GM12875 (cell line): ENCODE measurements at regions not wholly inside any gene's neighbourhood (a gene's known extent, or its start where the extent isn't known, plus 50 kb on each side); places are given as distances from the start of the nearest gene placed in this dataset.

Experiments used
- H3K4me3 ChIP-seq: one replicate; pipeline ENCODE4 v1.5.1; 2011; ENCODE audit warnings: low read depth, low read length, control low read depth
- TF ChIP-seq, protein P1 (sequence below): IDR thresholded peaks from 2 replicates; pipeline ENCODE4 v1.5.1; 2011; ENCODE audit warnings: low read depth, mild to moderate bottlenecking, control low read depth, inconsistent platforms, low read length, moderate library complexity, borderline replicate concordance; ENCODE audit not compliant: insufficient read depth

DNA sequence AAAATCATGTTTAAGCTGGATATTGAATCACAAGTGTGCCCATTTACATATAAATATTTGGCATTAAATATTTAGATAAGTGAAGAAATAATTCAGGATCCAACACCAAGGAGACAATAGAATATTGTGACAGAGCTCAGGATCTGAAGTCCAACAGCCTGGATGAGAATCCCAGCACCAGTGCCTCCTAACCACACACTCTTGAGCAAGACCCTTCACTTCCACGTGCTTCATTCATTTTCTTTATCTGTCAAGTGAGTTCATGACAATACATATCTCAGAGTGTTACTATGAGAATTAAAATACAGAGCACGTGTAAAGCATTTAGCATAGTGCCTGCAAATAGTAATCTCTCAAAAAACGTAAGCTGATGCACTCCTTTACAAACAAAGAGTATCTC is 78.4 kb upstream of the IKZF1 start:
- no peak overlapping the region for H3K4me3 ChIP-seq
- TF ChIP-seq, protein P1, sequence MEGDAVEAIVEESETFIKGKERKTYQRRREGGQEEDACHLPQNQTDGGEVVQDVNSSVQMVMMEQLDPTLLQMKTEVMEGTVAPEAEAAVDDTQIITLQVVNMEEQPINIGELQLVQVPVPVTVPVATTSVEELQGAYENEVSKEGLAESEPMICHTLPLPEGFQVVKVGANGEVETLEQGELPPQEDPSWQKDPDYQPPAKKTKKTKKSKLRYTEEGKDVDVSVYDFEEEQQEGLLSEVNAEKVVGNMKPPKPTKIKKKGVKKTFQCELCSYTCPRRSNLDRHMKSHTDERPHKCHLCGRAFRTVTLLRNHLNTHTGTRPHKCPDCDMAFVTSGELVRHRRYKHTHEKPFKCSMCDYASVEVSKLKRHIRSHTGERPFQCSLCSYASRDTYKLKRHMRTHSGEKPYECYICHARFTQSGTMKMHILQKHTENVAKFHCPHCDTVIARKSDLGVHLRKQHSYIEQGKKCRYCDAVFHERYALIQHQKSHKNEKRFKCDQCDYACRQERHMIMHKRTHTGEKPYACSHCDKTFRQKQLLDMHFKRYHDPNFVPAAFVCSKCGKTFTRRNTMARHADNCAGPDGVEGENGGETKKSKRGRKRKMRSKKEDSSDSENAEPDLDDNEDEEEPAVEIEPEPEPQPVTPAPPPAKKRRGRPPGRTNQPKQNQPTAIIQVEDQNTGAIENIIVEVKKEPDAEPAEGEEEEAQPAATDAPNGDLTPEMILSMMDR = no peak

DNA sequence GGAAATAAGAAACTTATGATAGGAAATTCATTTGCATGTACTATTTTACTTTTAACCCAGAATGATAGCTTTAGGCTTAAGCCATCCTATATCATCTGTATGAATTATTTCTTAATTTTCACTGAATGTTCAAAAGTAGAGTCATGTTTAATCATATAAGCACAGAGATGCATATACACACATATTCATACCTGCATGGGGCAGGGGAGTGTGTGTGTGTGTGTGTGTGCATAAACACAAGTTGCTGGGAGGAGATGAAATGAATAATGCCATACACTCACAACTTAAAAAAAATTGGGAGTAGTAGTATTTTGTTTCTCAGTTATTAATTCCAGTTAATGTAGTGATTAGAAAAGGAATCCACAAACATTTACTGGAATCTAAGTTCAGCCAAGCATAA is 83.1 kb upstream of the IKZF1 start:
- no peak overlapping the region for H3K4me3 ChIP-seq
- TF ChIP-seq, protein P1 = no peak

DNA sequence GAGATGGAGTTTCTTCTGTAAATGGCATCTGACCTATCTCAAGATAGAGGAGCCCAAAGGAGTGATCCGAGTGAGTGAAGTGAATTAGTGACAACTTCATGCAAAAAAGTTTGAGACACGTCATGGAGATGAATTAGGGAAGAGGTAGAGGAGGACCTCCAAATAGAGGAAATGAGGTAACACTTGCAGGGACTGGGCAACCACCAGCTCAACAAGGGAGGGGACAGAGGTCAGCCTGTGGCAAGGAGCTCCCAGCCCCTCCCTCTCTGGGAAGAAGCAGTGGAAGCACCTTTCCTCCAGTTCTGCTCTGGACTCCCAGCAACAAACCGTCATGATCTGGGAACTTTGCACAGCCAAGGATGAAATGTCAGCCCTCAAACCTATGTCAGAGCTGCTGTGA is 83.5 kb upstream of the IKZF1 start:
- TF ChIP-seq, protein P1 = no peak
- no peak overlapping the region for H3K4me3 ChIP-seq

DNA sequence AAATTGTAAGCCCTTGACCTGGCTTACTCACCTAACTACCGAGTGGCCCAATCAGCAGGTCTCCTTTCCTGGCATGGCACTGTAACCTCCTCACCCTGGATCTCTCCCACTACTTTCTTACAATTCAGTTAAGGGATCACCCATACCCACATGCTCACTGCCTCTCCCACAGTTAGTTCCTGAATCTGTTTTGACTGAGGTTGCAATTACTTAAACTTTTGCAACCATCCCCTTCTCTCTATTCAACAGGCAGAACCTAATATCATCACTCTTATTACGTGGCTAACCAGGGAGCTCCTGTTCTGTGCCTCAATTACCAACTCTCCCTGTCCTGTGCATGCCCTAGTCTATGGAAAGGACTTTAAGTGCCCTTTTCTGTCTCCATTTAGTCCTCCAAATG is 84.2 kb upstream of the IKZF1 start:
- no peak overlapping the region for H3K4me3 ChIP-seq
- TF ChIP-seq, protein P1 = no peak

DNA sequence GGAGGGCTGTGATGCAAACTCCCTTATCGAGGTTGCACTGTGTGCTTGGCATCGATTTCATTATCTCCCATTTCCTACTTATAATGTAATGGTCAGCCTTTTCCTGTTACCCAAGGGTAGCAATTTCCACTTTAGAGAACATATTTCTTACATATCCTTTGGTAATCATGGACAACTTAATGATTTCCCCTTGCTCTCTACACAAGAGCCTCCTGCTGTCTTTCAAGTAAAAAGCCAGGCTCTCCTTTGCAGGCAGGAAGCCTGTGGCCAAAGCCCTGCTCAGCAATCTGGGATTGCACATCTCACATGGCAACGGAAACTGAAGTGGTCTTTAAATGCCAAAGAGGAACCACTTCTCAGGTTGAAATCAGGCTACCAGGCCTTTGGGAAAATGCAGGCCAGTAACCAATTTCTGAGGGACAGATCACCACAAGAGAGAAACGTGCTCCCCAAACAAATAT is 86.7 kb upstream of the IKZF1 start:
- no peak overlapping the region for H3K4me3 ChIP-seq
- TF ChIP-seq, protein P1 = no peak

DNA sequence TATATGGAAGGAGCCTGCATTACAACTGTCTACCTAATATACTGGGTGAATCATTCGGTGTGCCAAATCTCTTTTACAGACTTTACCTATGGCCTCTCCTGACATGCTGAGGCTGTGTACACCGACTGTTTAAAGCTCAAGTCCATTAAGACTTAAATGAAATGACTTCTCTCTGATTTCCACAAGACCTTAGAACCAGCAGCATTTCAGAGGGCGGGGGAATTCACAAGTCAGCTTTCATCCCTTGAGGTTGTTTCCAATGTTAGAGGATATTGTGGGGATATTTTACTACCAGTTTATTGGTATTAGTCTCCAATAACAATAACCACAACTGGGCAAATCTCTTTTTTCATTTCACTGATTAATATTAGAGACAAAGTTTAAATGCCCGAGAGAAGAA is 87.1 kb upstream of the IKZF1 start:
- TF ChIP-seq, protein P1 = no peak
- H3K4me3 ChIP-seq = no peak overlapping the region

DNA sequence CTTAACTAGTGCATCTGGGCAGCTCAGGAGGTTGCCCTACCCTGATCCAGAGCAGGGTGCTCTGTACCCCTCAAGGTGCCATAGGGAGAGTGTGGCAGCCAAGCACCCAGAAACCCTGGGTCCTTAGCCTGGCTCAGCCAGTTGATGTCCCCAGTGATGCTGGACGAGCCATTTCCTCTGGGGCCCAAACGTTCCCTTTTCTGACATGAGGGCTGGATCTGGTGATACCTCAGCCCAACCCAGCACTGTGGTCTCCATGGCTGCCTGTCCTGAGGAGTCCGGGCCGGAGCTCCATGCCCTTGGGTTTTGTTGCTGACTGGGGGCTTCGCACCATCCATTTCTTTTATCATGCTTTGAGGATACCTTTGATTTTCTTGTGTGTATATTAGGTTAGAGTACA is 87.9 kb upstream of the IKZF1 start:
- TF ChIP-seq, protein P1 = no peak
- no peak overlapping the region for H3K4me3 ChIP-seq
